ENCODE measurements at regions not wholly inside any gene's neighbourhood (a gene's known extent, or its start where the extent isn't known, plus 50 kb on each side); places are given as distances from the start of the nearest gene placed in this dataset.

GRCh38 chr13:97858161-97858560, 95.3 kb upstream of the IPO5 start:
- no peak for TF ChIP-seq CTCF (IDR thresholded peaks at IDR 0.05; ENCODE audit: low read depth, low read length)
- in situ Hi-C loops (cut with HindIII; ENCODE audit: low sequenced_read_pairs) = no loop called here
- H3K4me3 ChIP-seq (ENCODE audit: low read depth, low read length) = no peak overlapping the region
- DNase-seq (ENCODE audit: low read depth, low spot score) = no peak

- no peak for DNase-seq (ENCODE audit: low read depth, low spot score)
- no peak overlapping the region for H3K4me3 ChIP-seq (ENCODE audit: low read depth, low read length)
- in situ Hi-C loops (cut with HindIII; ENCODE audit: low sequenced_read_pairs) = no loop called here
- no peak for TF ChIP-seq CTCF (IDR thresholded peaks at IDR 0.05; ENCODE audit: low read depth, low read length)
These were observed 87.1 kb upstream of the IPO5 start for GRCh38 chr13:97866346-97866745.

- in situ Hi-C loops (cut with HindIII; ENCODE audit: low sequenced_read_pairs) = no loop called here
- no peak for DNase-seq (ENCODE audit: low read depth, low spot score)
- TF ChIP-seq CTCF (IDR thresholded peaks at IDR 0.05; ENCODE audit: low read depth, low read length) = no peak
- no peak overlapping the region for H3K4me3 ChIP-seq (ENCODE audit: low read depth, low read length)
These were observed 86.7 kb upstream of the IPO5 start for GRCh38 chr13:97866751-97867150.

- no peak overlapping the region for H3K4me3 ChIP-seq (ENCODE audit: low read depth, low read length)
- in situ Hi-C loops (cut with HindIII; ENCODE audit: low sequenced_read_pairs) = no loop called here
- DNase-seq (ENCODE audit: low read depth, low spot score) = no peak
- no peak for TF ChIP-seq CTCF (IDR thresholded peaks at IDR 0.05; ENCODE audit: low read depth, low read length)
These were observed 80.1 kb upstream of the IPO5 start for GRCh38 chr13:97873398-97873797.

- in situ Hi-C loops (cut with HindIII; ENCODE audit: low sequenced_read_pairs) = no loop called here
These were observed 78.3 kb upstream of the IPO5 start for GRCh38 chr13:97875218-97875617.

GRCh38 chr13:97875911-97876310, 77.6 kb upstream of the IPO5 start:
- H3K4me3 ChIP-seq (ENCODE audit: low read depth, low read length) = no peak overlapping the region
- no peak for TF ChIP-seq CTCF (IDR thresholded peaks at IDR 0.05; ENCODE audit: low read depth, low read length)
- DNase-seq (ENCODE audit: low read depth, low spot score) = no peak
- in situ Hi-C loops (cut with HindIII; ENCODE audit: low sequenced_read_pairs) = no loop called here

More at GRCh38 chr13:97875218-97875617, 78.3 kb upstream of the IPO5 start:
- no peak overlapping the region for H3K4me3 ChIP-seq (ENCODE audit: low read depth, low read length)
- no peak for DNase-seq (ENCODE audit: low read depth, low spot score)
- no peak for TF ChIP-seq CTCF (IDR thresholded peaks at IDR 0.05; ENCODE audit: low read depth, low read length)

Data from astrocyte of the spinal cord (primary cell).